Ishikawa (cell line): ENCODE measurements at regions not wholly inside any gene's neighbourhood (a gene's known extent, or its start where the extent isn't known, plus 50 kb on each side); places are given as distances from the start of the nearest gene placed in this dataset.

ENCODE experiments used
- CEBPB ChIP-seq: IDR thresholded peaks from 2 replicates; pipeline ENCODE4 v1.6.1; 2012
- CREB1 ChIP-seq: IDR thresholded peaks from 2 replicates; pipeline ENCODE4 v1.6.1; 2012; ENCODE audit warnings: low read depth
- EGR1 ChIP-seq: IDR thresholded peaks from 2 replicates; pipeline ENCODE4 v1.6.1; 2012
- EP300 ChIP-seq: IDR thresholded peaks from 2 replicates; pipeline ENCODE4 v1.6.1; 2012; ENCODE audit warnings: borderline replicate concordance
- FOXM1 ChIP-seq: IDR thresholded peaks from 2 replicates; pipeline ENCODE4 v1.6.1; 2012; ENCODE audit warnings: low read depth, borderline replicate concordance
- NFIC ChIP-seq: IDR thresholded peaks from 2 replicates; pipeline ENCODE4 v1.6.1; 2012
- RAD21 ChIP-seq: IDR thresholded peaks from 2 replicates; pipeline ENCODE4 v1.6.1; 2012; ENCODE audit warnings: low read depth
- TAF1 ChIP-seq: IDR thresholded peaks from 2 replicates; pipeline ENCODE4 v1.6.1; 2012; ENCODE audit warnings: low read depth, mild to moderate bottlenecking
- TCF12 ChIP-seq: IDR thresholded peaks from 2 replicates; pipeline ENCODE4 v1.6.1; 2012; ENCODE audit warnings: low read depth
- TEAD4 ChIP-seq: IDR thresholded peaks from 2 replicates; pipeline ENCODE4 v1.6.1; 2012
- YY1 ChIP-seq: IDR thresholded peaks from 2 replicates; pipeline ENCODE4 v1.6.1; 2012; ENCODE audit warnings: low read depth
- ZBTB7A ChIP-seq: IDR thresholded peaks from 2 replicates; pipeline ENCODE4 v1.6.1; 2012; ENCODE audit warnings: low read depth
- TF ChIP-seq, protein P1 (sequence below): IDR thresholded peaks from 2 replicates; pipeline ENCODE4 v1.6.1; 2012
- TF ChIP-seq, protein P2 (sequence below): IDR thresholded peaks from 2 replicates; pipeline ENCODE4 v1.6.1; 2012; ENCODE audit warnings: low read depth, mild to moderate bottlenecking
- TF ChIP-seq, protein P3 (sequence below): IDR thresholded peaks from 2 replicates; pipeline ENCODE4 v1.6.1; 2012

DNA sequence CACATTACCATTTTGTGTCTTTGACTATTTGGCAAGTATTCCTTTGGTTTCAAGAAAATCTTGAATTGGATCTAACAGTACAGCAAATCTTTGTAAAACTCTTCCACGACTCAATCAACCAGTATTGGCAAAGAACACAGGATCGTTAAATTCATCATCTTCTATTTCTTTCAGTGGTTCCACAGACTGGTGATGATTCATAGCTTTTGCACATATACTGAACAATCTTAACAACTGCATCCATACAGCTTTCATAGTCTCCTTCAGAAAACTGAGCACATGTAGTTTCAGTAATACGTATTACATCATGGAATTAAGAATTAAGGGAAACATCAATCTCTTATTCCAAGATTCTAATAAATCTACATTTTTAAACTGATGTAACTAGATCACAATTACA is 91.6 kb upstream of the LIPC start:
- TF ChIP-seq CEBPB (no peak), TEAD4 (no peak), EGR1 (no peak)

DNA sequence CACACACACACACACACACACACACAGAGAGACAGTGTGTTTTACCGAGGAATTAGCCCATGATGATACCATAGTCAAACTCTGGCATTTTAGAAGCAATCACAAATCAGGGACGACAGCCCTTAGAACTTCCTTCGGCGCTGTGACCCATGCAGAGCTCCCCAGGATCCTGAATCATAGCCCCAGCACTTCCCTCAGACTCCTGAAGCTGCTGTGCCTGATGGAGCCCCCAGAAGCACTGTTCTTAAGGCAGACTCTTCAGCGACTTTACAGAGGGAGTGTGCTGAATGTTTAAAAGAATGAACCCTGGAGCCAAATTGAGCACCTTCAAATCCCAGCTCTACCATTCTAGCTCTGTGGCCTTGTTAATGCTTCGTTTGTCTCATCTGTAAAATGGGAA is 89.3 kb upstream of the LIPC start:
- TF ChIP-seq CREB1 (no peak), YY1 (no peak), NFIC (no peak), TEAD4 (no peak), CEBPB (no peak), TAF1 (no peak), TCF12 (no peak), RAD21 (no peak), ZBTB7A (no peak), EP300 (no peak), EGR1 (no peak), FOXM1 (no peak)
- TF ChIP-seq, protein P1, sequence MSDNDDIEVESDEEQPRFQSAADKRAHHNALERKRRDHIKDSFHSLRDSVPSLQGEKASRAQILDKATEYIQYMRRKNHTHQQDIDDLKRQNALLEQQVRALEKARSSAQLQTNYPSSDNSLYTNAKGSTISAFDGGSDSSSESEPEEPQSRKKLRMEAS: no peak
- TF ChIP-seq, protein P2, sequence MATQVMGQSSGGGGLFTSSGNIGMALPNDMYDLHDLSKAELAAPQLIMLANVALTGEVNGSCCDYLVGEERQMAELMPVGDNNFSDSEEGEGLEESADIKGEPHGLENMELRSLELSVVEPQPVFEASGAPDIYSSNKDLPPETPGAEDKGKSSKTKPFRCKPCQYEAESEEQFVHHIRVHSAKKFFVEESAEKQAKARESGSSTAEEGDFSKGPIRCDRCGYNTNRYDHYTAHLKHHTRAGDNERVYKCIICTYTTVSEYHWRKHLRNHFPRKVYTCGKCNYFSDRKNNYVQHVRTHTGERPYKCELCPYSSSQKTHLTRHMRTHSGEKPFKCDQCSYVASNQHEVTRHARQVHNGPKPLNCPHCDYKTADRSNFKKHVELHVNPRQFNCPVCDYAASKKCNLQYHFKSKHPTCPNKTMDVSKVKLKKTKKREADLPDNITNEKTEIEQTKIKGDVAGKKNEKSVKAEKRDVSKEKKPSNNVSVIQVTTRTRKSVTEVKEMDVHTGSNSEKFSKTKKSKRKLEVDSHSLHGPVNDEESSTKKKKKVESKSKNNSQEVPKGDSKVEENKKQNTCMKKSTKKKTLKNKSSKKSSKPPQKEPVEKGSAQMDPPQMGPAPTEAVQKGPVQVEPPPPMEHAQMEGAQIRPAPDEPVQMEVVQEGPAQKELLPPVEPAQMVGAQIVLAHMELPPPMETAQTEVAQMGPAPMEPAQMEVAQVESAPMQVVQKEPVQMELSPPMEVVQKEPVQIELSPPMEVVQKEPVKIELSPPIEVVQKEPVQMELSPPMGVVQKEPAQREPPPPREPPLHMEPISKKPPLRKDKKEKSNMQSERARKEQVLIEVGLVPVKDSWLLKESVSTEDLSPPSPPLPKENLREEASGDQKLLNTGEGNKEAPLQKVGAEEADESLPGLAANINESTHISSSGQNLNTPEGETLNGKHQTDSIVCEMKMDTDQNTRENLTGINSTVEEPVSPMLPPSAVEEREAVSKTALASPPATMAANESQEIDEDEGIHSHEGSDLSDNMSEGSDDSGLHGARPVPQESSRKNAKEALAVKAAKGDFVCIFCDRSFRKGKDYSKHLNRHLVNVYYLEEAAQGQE: no peak
- TF ChIP-seq, protein P3, sequence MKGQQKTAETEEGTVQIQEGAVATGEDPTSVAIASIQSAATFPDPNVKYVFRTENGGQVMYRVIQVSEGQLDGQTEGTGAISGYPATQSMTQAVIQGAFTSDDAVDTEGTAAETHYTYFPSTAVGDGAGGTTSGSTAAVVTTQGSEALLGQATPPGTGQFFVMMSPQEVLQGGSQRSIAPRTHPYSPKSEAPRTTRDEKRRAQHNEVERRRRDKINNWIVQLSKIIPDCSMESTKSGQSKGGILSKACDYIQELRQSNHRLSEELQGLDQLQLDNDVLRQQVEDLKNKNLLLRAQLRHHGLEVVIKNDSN: no peak

DNA sequence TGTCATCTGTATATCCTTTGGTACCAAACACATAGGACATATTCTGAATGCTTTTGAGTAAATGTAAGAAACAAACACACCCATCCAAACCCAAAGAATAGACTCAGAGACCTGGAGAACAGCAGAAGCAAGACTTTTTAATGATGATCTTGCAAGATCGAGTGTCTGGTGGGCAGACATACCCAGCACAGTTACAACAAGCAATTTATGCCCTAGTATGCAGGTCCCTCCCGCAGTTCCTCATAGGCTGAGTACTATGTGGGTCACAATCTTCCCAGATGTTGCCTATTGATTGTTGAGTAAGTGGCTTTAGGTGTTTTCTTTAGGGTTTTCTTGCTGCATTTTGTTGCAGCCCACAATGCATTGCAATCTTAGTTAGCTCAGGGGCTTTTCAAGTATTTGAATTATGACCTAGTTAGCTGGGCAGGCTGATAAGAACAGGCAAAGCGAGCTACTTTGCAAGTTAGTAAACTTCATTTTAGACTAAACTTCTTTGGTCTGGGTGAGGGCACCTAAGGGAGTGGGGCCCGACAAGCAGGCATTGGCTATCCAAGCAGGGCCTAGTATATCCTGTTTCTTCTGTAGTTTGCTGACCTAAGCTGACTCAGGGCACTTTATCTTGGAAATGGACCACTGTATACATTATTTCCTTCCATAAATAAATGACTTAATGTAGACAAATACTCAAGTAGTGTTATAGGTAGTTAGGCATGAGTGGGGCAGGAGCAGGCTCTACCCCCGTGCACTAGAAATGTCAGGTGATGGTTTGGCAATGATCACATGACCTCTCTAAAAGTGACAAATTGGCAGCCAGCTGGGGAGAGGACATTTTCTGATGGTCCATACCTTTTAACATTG is 87.3 kb upstream of the LIPC start:
- TF ChIP-seq, protein P2: no peak
- no peak for TF ChIP-seq YY1
- TF ChIP-seq ZBTB7A: no peak
- TF ChIP-seq TCF12: no peak

DNA sequence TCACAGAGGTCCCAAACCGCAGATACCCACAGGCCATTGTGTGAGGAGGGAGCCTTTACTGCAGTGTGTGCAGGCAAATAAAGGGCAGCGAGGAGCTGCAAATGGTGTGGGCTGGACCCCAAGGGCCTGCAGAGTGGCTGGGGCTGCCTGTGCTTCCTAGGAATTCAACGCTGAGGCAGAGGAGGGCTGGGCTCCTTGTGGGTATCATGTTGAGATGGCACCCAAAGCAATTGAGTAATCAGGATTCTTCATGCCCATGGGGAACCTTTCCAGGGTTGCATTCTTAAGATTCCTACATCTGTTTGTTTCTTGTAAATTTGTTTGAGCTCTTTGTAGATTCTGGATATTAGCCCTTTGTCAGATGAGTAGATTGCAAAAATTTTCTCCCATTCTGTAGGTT is 85.4 kb upstream of the LIPC start:
- peak; percentile 52 for TF ChIP-seq TEAD4
- peak; percentile 37; the same call in 1 of the 2 replicates for TF ChIP-seq CEBPB
- TF ChIP-seq RAD21: no peak
- no peak for TF ChIP-seq CREB1
- TF ChIP-seq YY1: no peak
- TF ChIP-seq, protein P1: no peak
- TF ChIP-seq TCF12: no peak

DNA sequence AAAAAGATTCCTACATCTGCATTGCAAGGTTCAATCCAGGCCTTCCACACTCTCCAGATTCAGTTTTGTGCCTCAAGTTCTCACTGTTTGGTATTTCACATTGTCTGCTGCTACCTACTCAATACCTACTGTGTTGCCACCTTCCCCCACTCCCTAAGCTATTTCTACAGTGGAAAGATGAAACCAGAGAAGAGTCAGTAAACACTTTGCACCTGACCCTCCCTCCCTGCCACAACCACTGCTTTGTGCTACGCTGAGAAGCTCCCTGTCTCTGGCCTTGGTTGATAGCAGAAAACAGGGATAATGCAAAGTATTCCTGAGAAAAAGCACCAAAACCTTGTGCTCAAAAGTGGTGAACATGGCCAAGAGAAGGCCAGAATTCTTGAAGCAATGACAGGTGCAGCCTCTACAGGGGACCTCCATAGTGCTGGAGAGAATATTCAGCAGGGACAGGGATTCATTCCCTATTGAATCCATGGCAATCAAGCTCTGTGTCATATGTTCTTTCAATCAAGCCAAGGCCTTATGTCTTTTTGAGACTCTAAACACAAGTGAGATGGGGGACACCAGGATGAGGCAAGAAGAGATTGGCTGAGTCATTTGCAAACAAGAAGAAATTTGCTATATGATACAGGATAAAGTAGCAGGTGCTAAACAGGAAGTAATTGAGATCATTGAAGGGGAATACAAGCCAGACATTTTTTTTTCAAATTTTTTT is 83.5 kb upstream of the LIPC start:
- TF ChIP-seq, protein P2: no peak
- TF ChIP-seq, protein P1: no peak
- TF ChIP-seq CREB1: no peak
- no peak for TF ChIP-seq TAF1
- no peak for TF ChIP-seq RAD21
- no peak for TF ChIP-seq EP300
- no peak for TF ChIP-seq CEBPB
- no peak for TF ChIP-seq TEAD4
- no peak for TF ChIP-seq NFIC
